GM12878 (cell line): ENCODE measurements at regions not wholly inside any gene's neighbourhood (a gene's known extent, or its start where the extent isn't known, plus 50 kb on each side); places are given as distances from the start of the nearest gene placed in this dataset.

Experiments
- ATAC-seq: fragments of 200-7000 bp; cut with Tn5 transposase; 3 replicates; pipeline ENCODE4 v1.9.1; 2020; ENCODE audit warnings: mild to moderate bottlenecking, moderate library complexity
- BruUV-seq: library from RNA; stranded (reverse); fragments of 400-500 nt; replicated peaks from 2 replicates; lab custom pipeline; 2021; lab: Mats Ljungman, UMichigan
- CTCF ChIA-PET: fragments of 300-600 bp; sonication (Branson Sonifier 250); formaldehyde crosslinking; extraction: SDS; loops from one replicate; lab custom pipeline; 2021; ENCODE audit warnings: inconsistent platforms; lab: Yijun Ruan, JAX
- POLR2A ChIA-PET: fragments of 350-600 bp; formaldehyde crosslinking; extraction: SDS; loops from one replicate; lab custom pipeline; 2021; ENCODE audit warnings: inconsistent platforms; lab: Charles Lee
- RAD21 ChIA-PET: fragments of 300-600 bp; sonication (Branson Sonifier 250); formaldehyde crosslinking; loops from one replicate; lab custom pipeline; 2023; ENCODE audit warnings: antibody characterized with exemption; ENCODE audit not compliant: unreplicated experiment; lab: Charles Lee
- SMC1A ChIA-PET: fragments of 300-600 bp; sonication (Branson Sonifier 250); formaldehyde crosslinking; loops from one replicate; lab custom pipeline; 2023; ENCODE audit not compliant: unreplicated experiment, uncharacterized antibody; lab: Charles Lee
- DNase-seq: peaks from one replicate; pipeline ENCODE4 v3.0.0-alpha.2; 2011; ENCODE audit warnings: low read depth, low spot score
- FAIRE-seq: peaks from 3 replicates; lab custom pipeline; 2011; peaks lifted over from hg19 to GRCh38; lab: Jason Lieb, UNC
- H2AFZ ChIP-seq: 2 replicates; pipeline ENCODE4 v1.6.0; 2011; ENCODE audit warnings: low read depth, low read length, control low read depth; ENCODE audit not compliant: control insufficient read depth
- H3K27ac ChIP-seq: 2 replicates; pipeline ENCODE4 v1.5.1; 2011; ENCODE audit warnings: control low read depth; ENCODE audit not compliant: control insufficient read depth, insufficient read depth
- H3K27me3 ChIP-seq, 2 experiments: replicated peaks in 1 of 2; 2 replicates each; pipeline versions ENCODE4 v1.6.0 to v1.6.1; 2011; ENCODE audit warnings: low read length in 1 of 2; ENCODE audit not compliant: control insufficient read depth in 2 of 2, insufficient read depth in 2 of 2
- H3K36me3 ChIP-seq, 2 experiments: 2 replicates each; pipeline ENCODE4 v1.5.1; 2011; ENCODE audit warnings: low read length in 1 of 2; ENCODE audit not compliant: control insufficient read depth in 2 of 2, insufficient read depth in 2 of 2
- H3K4me1 ChIP-seq: 2 replicates; pipeline ENCODE4 v1.6.1; 2011; ENCODE audit warnings: mild to moderate bottlenecking, low read length, moderate library complexity, mixed read lengths; ENCODE audit not compliant: control insufficient read depth, insufficient read depth
- H3K4me2 ChIP-seq: 2 replicates; pipeline ENCODE4 v1.6.0; 2011; ENCODE audit warnings: control low read depth; ENCODE audit not compliant: control insufficient read depth, insufficient read depth
- H3K4me3 ChIP-seq: fragments of 200-600 bp; sonication (generic); 2 replicates; pipeline ENCODE4 v1.5.1; 2016
- H3K79me2 ChIP-seq: 2 replicates; pipeline ENCODE4 v1.6.0; 2011; ENCODE audit warnings: low read length; ENCODE audit not compliant: control insufficient read depth, insufficient read depth
- H3K9ac ChIP-seq: 2 replicates; pipeline ENCODE4 v1.8.0; 2011; ENCODE audit warnings: low read length, control low read depth, mixed read lengths; ENCODE audit not compliant: control insufficient read depth, insufficient read depth
- H3K9me3 ChIP-seq: replicated peaks from 3 replicates; pipeline ENCODE4 v1.5.1; 2011; ENCODE audit warnings: mild to moderate bottlenecking, low read length; ENCODE audit not compliant: control insufficient read depth, insufficient read depth
- H4K20me1 ChIP-seq: 2 replicates; pipeline ENCODE4 v1.6.0; 2011; ENCODE audit not compliant: control insufficient read depth, insufficient read depth
- CEBPB ChIP-seq, 2 experiments: fragments of 150-350 bp in 1 of 2; IDR thresholded peaks; 2 replicates each; pipeline ENCODE4 v1.6.1; 2012 to 2014; ENCODE audit warnings: low read depth in 2 of 2, low read length in 2 of 2, borderline replicate concordance in 1 of 2, inconsistent platforms in 1 of 2
- DPF2 ChIP-seq: fragments of 450-650 bp; IDR thresholded peaks from 2 replicates; pipeline ENCODE4 v1.6.1; 2017; ENCODE audit warnings: mild to moderate bottlenecking
- HDAC6 ChIP-seq: fragments of 200-600 bp; sonication (generic); IDR thresholded peaks from one replicate; pipeline ENCODE4 v1.8.0; 2017; ENCODE audit warnings: antibody characterized with exemption; ENCODE audit not compliant: unreplicated experiment
- IKZF2 ChIP-seq, 2 experiments: fragments of 450-650 bp; IDR thresholded peaks; 2 replicates each; pipeline ENCODE4 v1.6.1; 2017; ENCODE audit warnings: mild to moderate bottlenecking in 2 of 2, moderate library complexity in 2 of 2
- POLR2A ChIP-seq: IDR thresholded peaks from 2 replicates; pipeline ENCODE4 v1.6.1; 2011; ENCODE audit warnings: low read depth, mild to moderate bottlenecking, low read length
- POU2F2 ChIP-seq: IDR thresholded peaks from 3 replicates; pipeline ENCODE4 v1.6.1; 2011; ENCODE audit warnings: low read depth, mild to moderate bottlenecking, low read length, borderline replicate concordance
- RAD21 ChIP-seq: IDR thresholded peaks from 2 replicates; pipeline ENCODE4 v1.6.1; 2011; ENCODE audit warnings: mild to moderate bottlenecking, low read depth, low read length, moderate library complexity; ENCODE audit not compliant: insufficient read depth
- YBX1 ChIP-seq: fragments of 450-650 bp; IDR thresholded peaks from 2 replicates; pipeline ENCODE4 v1.6.1; 2016; ENCODE audit warnings: antibody characterized with exemption
- WGBS: methylation state at CpG from one replicate; pipeline ENCODE4 v1.1.6; 2016; ENCODE audit warnings: low lambda C conversion rate; ENCODE audit not compliant: insufficient replicate concordance, insufficient coverage; ENCODE audit errors: missing lambda C conversion rate; 5-methylcytosine and 5-hydroxymethylcytosine counted together
- in situ Hi-C: fragments of 300-500 bp; cut with MboI; formaldehyde crosslinking; loops from 9 replicates; pipeline ENCODE4 v1.14.3; 2018; ENCODE audit warnings: mixed read lengths
- intact Hi-C: fragments of 100-400 bp; cut with micrococcal nuclease; formaldehyde crosslinking; loops from one replicate; pipeline ENCODE4 v1.14.2; 2022; ENCODE audit not compliant: unreplicated experiment
- TF ChIP-seq, protein P1 (sequence below): IDR thresholded peaks from 2 replicates; pipeline ENCODE4 v1.6.1; 2012; ENCODE audit warnings: low read length, inconsistent platforms
- TF ChIP-seq, protein P2 (sequence below): fragments of 450-650 bp; IDR thresholded peaks from 2 replicates; pipeline ENCODE4 v1.6.1; 2017; ENCODE audit warnings: mild to moderate bottlenecking
- TF ChIP-seq, protein P3 (sequence below): fragments of 450-650 bp; IDR thresholded peaks from 2 replicates; pipeline ENCODE4 v1.6.1; 2018; ENCODE audit warnings: mild to moderate bottlenecking, low read depth, moderate library complexity; ENCODE audit not compliant: partially characterized antibody
- TF ChIP-seq, protein P4 (sequence below): fragments of 450-650 bp; IDR thresholded peaks from 2 replicates; pipeline ENCODE4 v1.6.1; 2017; ENCODE audit warnings: mild to moderate bottlenecking, low read depth, inconsistent platforms; ENCODE audit not compliant: poor library complexity, severe bottlenecking

- SMC1A ChIA-PET = no interaction called here
Observed at GRCh38 chr11:91926965-91927364, 297.7 kb upstream of the FAT3 start.

More at GRCh38 chr11:91926965-91927364, 297.7 kb upstream of the FAT3 start:
- Histone ChIP-seq H3K4me3 (no peak overlapping the region), H2AFZ (no peak overlapping the region), H3K27ac (no peak overlapping the region)
- no peak for FAIRE-seq
- WGBS = 0% methylated on average over 1 of the region's 1 CpG
- no TSS peak for BruUV-seq
- no peak for TF ChIP-seq IKZF2 (IDR thresholded peaks at IDR 0.05)
- no peak for TF ChIP-seq CEBPB (IDR thresholded peaks at IDR 0.05; ENCODE audit: borderline replicate concordance in 1 of 2, low read depth in 2 of 2, low read length in 2 of 2)
- no peak for TF ChIP-seq YBX1
- no peak for TF ChIP-seq POU2F2
- no peak for TF ChIP-seq RAD21
- no peak for TF ChIP-seq HDAC6
- TF ChIP-seq, protein P1, sequence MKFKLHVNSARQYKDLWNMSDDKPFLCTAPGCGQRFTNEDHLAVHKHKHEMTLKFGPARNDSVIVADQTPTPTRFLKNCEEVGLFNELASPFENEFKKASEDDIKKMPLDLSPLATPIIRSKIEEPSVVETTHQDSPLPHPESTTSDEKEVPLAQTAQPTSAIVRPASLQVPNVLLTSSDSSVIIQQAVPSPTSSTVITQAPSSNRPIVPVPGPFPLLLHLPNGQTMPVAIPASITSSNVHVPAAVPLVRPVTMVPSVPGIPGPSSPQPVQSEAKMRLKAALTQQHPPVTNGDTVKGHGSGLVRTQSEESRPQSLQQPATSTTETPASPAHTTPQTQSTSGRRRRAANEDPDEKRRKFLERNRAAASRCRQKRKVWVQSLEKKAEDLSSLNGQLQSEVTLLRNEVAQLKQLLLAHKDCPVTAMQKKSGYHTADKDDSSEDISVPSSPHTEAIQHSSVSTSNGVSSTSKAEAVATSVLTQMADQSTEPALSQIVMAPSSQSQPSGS = no peak
- TF ChIP-seq, protein P2, sequence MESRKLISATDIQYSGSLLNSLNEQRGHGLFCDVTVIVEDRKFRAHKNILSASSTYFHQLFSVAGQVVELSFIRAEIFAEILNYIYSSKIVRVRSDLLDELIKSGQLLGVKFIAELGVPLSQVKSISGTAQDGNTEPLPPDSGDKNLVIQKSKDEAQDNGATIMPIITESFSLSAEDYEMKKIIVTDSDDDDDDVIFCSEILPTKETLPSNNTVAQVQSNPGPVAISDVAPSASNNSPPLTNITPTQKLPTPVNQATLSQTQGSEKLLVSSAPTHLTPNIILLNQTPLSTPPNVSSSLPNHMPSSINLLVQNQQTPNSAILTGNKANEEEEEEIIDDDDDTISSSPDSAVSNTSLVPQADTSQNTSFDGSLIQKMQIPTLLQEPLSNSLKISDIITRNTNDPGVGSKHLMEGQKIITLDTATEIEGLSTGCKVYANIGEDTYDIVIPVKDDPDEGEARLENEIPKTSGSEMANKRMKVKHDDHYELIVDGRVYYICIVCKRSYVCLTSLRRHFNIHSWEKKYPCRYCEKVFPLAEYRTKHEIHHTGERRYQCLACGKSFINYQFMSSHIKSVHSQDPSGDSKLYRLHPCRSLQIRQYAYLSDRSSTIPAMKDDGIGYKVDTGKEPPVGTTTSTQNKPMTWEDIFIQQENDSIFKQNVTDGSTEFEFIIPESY = no peak
- TF ChIP-seq, protein P3, sequence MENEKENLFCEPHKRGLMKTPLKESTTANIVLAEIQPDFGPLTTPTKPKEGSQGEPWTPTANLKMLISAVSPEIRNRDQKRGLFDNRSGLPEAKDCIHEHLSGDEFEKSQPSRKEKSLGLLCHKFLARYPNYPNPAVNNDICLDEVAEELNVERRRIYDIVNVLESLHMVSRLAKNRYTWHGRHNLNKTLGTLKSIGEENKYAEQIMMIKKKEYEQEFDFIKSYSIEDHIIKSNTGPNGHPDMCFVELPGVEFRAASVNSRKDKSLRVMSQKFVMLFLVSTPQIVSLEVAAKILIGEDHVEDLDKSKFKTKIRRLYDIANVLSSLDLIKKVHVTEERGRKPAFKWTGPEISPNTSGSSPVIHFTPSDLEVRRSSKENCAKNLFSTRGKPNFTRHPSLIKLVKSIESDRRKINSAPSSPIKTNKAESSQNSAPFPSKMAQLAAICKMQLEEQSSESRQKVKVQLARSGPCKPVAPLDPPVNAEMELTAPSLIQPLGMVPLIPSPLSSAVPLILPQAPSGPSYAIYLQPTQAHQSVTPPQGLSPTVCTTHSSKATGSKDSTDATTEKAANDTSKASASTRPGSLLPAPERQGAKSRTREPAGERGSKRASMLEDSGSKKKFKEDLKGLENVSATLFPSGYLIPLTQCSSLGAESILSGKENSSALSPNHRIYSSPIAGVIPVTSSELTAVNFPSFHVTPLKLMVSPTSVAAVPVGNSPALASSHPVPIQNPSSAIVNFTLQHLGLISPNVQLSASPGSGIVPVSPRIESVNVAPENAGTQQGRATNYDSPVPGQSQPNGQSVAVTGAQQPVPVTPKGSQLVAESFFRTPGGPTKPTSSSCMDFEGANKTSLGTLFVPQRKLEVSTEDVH = no peak
- TF ChIP-seq, protein P4, sequence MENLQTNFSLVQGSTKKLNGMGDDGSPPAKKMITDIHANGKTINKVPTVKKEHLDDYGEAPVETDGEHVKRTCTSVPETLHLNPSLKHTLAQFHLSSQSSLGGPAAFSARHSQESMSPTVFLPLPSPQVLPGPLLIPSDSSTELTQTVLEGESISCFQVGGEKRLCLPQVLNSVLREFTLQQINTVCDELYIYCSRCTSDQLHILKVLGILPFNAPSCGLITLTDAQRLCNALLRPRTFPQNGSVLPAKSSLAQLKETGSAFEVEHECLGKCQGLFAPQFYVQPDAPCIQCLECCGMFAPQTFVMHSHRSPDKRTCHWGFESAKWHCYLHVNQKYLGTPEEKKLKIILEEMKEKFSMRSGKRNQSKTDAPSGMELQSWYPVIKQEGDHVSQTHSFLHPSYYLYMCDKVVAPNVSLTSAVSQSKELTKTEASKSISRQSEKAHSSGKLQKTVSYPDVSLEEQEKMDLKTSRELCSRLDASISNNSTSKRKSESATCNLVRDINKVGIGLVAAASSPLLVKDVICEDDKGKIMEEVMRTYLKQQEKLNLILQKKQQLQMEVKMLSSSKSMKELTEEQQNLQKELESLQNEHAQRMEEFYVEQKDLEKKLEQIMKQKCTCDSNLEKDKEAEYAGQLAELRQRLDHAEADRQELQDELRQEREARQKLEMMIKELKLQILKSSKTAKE = no peak
- TF ChIP-seq DPF2 = no peak
- TF ChIP-seq POLR2A = no peak
- TF ChIP-seq, all 136 proteins: peak for 0
- H3K36me3 ChIP-seq = no peaks in the 10 kb centered on the region
- DNase-seq (no peak), ATAC-seq (no peak)
- no peaks in the 10 kb centered on the region for H3K27me3 ChIP-seq
- H3K9me3 ChIP-seq = no peaks in the 10 kb centered on the region
- ChIA-PET RAD21 (no interaction called here), CTCF (no interaction called here), POLR2A (interaction anchor here (0.5 kb wide), 1 partner anchor 25 kb away, joined by 6 read pairs; no protein-coding TSS in a partner anchor)
- in situ Hi-C loops = no loop called here
- H3K4me2 ChIP-seq = no peak overlapping the region
- H3K9ac ChIP-seq = no peak overlapping the region
- no peaks in the 10 kb centered on the region for H3K79me2 ChIP-seq
- intact Hi-C loops = no loop called here
- no peaks in the 10 kb centered on the region for H3K4me1 ChIP-seq
- H4K20me1 ChIP-seq = no peaks in the 10 kb centered on the region
